Keratinocyte (primary cell): ENCODE measurements at regions not wholly inside any gene's neighbourhood (a gene's known extent, or its start where the extent isn't known, plus 50 kb on each side); places are given as distances from the start of the nearest gene placed in this dataset.

Experiments
- CTCF ChIP-seq, 3 experiments: IDR thresholded peaks in 1 of 3; conservative IDR thresholded peaks in 1 of 3; optimal IDR thresholded peaks in 1 of 3; 2 replicates in 2 of 3; 3 replicates in 1 of 3; pipeline versions ENCODE3 to v1.5.1; 2011; ENCODE audit warnings: low read length in 3 of 3, mild to moderate bottlenecking in 3 of 3, moderate library complexity in 2 of 3, control low read depth in 1 of 3, inconsistent platforms in 1 of 3; ENCODE audit not compliant: insufficient read depth in 2 of 3; ENCODE audit errors: extremely low read depth in 1 of 3
- EZH2 ChIP-seq: IDR thresholded peaks from one replicate; pipeline ENCODE4 v1.6.1; 2012; ENCODE audit warnings: inconsistent platforms, mild to moderate bottlenecking, low read length, moderate library complexity

GRCh38 chrX:44431194-44431593 is 87.7 kb upstream of the EFHC2 start:
- TF ChIP-seq CTCF (optimal IDR thresholded peaks at IDR 0.05 in 1 of 3, IDR thresholded peaks at IDR 0.05 in 1 of 3, conservative IDR thresholded peaks at IDR 0.05 in 1 of 3; ENCODE audit: extremely low read depth in 1 of 3, insufficient read depth in 2 of 3, low read length in 3 of 3) (no peak), EZH2 (no peak)
